Chondrocyte (in vitro differentiated cells): ENCODE measurements at regions not wholly inside any gene's neighbourhood (a gene's known extent, or its start where the extent isn't known, plus 50 kb on each side); places are given as distances from the start of the nearest gene placed in this dataset.

ENCODE experiments used
- DNase-seq: peaks from one replicate; pipeline ENCODE4 v3.0.0; 2021; ENCODE audit warnings: mixed read lengths, low spot score
- H3K27ac Mint-ChIP-seq: one replicate; pipeline ENCODE4 v1.8.0; 2021; ENCODE audit warnings: mild to moderate bottlenecking, moderate library complexity, mixed read lengths; ENCODE audit not compliant: unreplicated experiment
- H3K27me3 Mint-ChIP-seq: 2 replicates; pipeline ENCODE4 v1.8.0; 2021; ENCODE audit warnings: low read depth, mixed read lengths
- H3K36me3 Mint-ChIP-seq: 2 replicates; pipeline ENCODE4 v1.8.0; 2021; ENCODE audit warnings: low read depth, mixed read lengths
- H3K4me1 Mint-ChIP-seq: 2 replicates; pipeline ENCODE4 v1.8.0; 2021; ENCODE audit warnings: low read depth, mild to moderate bottlenecking, mixed read lengths
- H3K4me3 Mint-ChIP-seq: one replicate; pipeline ENCODE4 v1.8.0; 2021; ENCODE audit warnings: mild to moderate bottlenecking, moderate library complexity, mixed read lengths; ENCODE audit not compliant: unreplicated experiment
- H3K9me3 Mint-ChIP-seq: 2 replicates; pipeline ENCODE4 v1.8.0; 2021; ENCODE audit warnings: low read depth, mixed read lengths
- TF ChIP-seq, protein P1 (sequence below): fragments of 200-600 bp; sonication (generic); IDR thresholded peaks from 2 replicates; pipeline ENCODE4 v1.5.0; 2021; ENCODE audit warnings: antibody characterized with exemption, mild to moderate bottlenecking, moderate library complexity

DNA sequence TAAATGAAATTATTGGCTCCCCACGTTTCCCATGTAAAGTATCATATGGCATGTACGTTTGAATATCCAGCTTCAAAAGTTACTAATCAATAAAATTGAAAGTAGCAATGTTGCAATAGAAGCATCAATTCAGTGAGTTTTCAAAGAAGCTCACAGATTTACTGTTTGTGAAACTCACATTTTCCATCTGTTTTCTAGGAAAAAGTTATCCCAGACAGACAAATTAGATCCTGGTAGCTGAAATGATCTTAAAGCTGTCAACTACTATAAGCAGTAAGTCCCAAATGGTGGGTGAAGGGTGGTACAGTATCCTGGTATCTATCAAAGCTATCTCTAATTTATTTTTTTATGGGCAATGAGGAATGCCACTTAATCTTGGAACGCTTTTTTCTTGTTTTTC, 60.7 kb upstream of the MXRA5 start:
- Mint-ChIP-seq H3K36me3 (no peaks in the 10 kb centered on the region), H3K4me1 (peaks cover 40% of the 10 kb centered on the region), H3K9me3 (peaks cover 12% of the 10 kb centered on the region), H3K27me3 (no peaks in the 10 kb centered on the region), H3K4me3 (no peak overlapping the region), H3K27ac (no peak overlapping the region)
- TF ChIP-seq, protein P1, sequence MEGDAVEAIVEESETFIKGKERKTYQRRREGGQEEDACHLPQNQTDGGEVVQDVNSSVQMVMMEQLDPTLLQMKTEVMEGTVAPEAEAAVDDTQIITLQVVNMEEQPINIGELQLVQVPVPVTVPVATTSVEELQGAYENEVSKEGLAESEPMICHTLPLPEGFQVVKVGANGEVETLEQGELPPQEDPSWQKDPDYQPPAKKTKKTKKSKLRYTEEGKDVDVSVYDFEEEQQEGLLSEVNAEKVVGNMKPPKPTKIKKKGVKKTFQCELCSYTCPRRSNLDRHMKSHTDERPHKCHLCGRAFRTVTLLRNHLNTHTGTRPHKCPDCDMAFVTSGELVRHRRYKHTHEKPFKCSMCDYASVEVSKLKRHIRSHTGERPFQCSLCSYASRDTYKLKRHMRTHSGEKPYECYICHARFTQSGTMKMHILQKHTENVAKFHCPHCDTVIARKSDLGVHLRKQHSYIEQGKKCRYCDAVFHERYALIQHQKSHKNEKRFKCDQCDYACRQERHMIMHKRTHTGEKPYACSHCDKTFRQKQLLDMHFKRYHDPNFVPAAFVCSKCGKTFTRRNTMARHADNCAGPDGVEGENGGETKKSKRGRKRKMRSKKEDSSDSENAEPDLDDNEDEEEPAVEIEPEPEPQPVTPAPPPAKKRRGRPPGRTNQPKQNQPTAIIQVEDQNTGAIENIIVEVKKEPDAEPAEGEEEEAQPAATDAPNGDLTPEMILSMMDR = no peak
- no peak for DNase-seq

DNA sequence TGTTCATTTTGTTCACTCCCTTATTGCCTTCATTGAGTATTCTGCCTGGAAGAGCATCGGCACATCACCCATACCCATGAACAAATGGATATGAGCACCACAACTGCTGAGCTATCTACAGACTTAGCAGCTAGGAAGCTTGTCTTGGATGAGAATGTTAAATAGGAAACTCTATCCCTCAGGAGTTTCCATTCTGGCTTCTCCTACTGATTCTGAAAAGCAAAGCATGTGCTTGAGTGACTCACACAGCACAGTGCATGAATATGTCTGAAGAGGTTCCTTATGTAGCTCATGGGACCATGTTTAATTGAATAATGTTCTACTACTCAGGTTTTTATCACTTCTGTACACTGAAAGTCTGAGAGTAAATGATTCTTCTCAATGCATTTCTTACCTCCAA, 57.3 kb upstream of the MXRA5 start:
- Mint-ChIP-seq H3K4me3 (no peak overlapping the region), H3K9me3 (peaks cover 12% of the 10 kb centered on the region), H3K4me1 (peaks cover 20% of the 10 kb centered on the region), H3K36me3 (no peaks in the 10 kb centered on the region), H3K27ac (no peak overlapping the region), H3K27me3 (peaks cover 3% of the 10 kb centered on the region)
- DNase-seq = no peak
- TF ChIP-seq, protein P1 = no peak
